Hepatocyte (in vitro differentiated cells): ENCODE measurements at regions not wholly inside any gene's neighbourhood (a gene's known extent, or its start where the extent isn't known, plus 50 kb on each side); places are given as distances from the start of the nearest gene placed in this dataset.

Experiments used
- CTCF ChIP-seq: fragments of 200-600 bp; sonication (generic); IDR thresholded peaks from 2 replicates; pipeline ENCODE4 v1.5.1; 2016; ENCODE audit warnings: antibody characterized with exemption, mild to moderate bottlenecking; ENCODE audit not compliant: poor library complexity
- EZH2 ChIP-seq: fragments of 200-600 bp; sonication (generic); IDR thresholded peaks from 2 replicates; pipeline ENCODE4 v1.6.1; 2016; ENCODE audit warnings: antibody characterized with exemption, mild to moderate bottlenecking, borderline replicate concordance

DNA sequence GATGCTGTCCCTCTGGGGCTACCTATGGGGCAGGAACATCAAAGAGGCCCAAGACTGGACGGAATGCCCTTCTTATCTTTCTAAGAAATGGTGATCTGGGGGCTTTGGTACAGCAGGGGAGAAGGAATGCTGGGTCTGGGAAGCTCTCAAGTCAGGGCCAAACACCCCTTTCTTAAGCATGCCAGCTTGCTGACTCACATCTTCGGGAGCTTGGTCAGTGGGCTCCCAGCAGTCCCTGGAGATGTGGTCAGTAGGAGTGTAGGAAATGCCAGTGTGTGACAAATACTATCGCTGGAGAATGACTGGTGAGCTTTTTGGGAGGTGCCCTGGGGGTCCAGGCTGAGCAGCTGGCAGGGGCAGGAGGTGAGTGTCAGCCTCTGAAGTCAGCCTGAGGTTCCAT, 105.0 kb upstream of the CDC42EP3 start:
- no peak for TF ChIP-seq CTCF
- no peak for TF ChIP-seq EZH2
